ENCODE measurements at regions not wholly inside any gene's neighbourhood (a gene's known extent, or its start where the extent isn't known, plus 50 kb on each side); places are given as distances from the start of the nearest gene placed in this dataset.

GRCh38 chr11:95387325-95387724 lies 156.3 kb upstream of the SESN3 start:
- DNase-seq (ENCODE audit: low read depth in 2 of 2): no peak

- no peak for DNase-seq (ENCODE audit: low read depth in 2 of 2)
Measured at GRCh38 chr11:95385577-95385976, 154.6 kb upstream of the SESN3 start.

- no peak for DNase-seq (ENCODE audit: low read depth in 2 of 2)
Measured at GRCh38 chr11:95379479-95379878, 148.5 kb upstream of the SESN3 start.

GRCh38 chr11:95378789-95379188 lies 147.8 kb upstream of the SESN3 start:
- no peak for DNase-seq (ENCODE audit: low read depth in 2 of 2)

DNA sequence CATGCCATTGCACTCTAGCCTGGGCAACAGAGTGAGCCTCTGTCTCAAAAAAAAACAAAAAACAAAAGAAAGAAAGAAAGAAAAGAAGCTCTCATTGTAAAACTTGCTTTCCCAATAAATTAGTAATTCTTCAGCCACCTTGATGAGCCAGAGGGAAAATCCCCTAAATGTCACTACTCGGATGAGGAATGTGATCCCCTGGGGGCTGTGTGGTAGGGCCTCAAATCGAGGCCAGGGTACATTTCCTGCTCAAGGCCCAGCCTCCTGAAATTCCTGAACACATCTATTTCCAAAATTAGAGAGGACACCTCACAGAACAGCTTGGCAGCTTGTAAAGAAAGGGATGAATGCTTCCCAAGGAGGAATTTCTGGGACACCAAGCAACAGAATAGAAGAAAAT lies 147.1 kb upstream of the SESN3 start:
- DNase-seq (ENCODE audit: low read depth in 2 of 2): no peak

DNA sequence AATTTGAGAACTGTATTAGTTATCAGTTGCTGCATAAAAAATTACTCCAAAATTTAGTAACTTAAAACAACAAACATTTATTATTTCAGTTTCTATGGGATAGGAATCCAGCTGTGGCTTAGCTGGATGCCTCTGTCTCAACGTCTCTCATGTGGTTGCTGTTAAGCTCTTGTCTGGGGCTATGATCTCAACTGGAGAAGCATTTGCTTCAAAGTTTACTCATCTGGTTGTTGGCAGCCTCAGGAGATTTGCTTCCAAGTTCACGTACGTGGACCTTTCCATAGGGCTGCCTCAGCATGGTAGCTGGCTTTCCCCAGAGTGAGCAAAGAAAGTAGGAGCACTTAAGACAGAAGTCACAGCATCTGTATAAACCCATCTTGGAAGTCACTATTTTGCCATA lies 144.9 kb upstream of the SESN3 start:
- DNase-seq (ENCODE audit: low read depth in 2 of 2): no peak

DNA sequence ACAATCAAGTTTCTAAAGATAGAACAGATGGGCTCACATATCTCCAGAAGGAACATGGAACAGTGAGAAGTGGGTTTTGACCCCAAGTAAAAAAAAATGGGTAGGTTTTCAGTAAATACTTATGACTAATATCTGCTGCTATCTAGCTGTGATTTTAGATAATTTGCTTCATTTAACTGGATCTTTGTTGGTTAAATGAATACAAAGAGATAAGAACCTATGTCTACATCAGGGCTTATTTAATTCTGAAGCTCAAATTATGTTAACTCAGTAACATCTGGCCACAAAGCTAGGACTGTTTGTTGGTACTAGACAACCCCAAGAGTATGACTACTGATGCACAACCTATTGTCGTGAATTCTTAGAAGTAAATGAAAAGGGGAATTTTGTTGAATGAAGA lies 144.4 kb upstream of the SESN3 start:
- no peak for DNase-seq (ENCODE audit: low read depth in 2 of 2)

- no peak for DNase-seq (ENCODE audit: low read depth in 2 of 2)
Measured at GRCh38 chr11:95374105-95374504, 143.1 kb upstream of the SESN3 start.

DNA sequence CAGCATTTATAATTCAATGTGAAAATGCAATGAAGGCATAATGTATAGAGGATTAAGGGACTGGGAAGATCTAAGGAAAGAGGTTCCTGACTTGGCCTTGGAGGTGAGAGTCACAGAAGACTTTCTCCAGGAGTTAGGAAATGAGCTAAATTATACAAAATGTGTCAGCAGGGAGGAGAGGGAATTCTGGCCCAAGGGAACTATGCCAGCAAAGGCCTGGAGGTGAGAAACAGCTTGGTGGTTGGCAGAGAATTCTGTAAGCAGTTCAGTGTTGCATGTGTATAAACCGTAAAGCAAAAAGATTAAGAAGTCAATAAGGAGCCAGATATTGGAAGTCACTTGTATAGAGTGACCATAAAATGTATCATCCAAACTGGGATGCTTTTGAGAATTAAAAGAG lies 142.2 kb upstream of the SESN3 start:
- no peak for DNase-seq (ENCODE audit: low read depth in 2 of 2)

- no peak for DNase-seq (ENCODE audit: low read depth in 2 of 2)
Measured at GRCh38 chr11:95372097-95372656, 141.2 kb upstream of the SESN3 start.

GRCh38 chr11:95371153-95371552 lies 140.2 kb upstream of the SESN3 start:
- no peak for DNase-seq (ENCODE audit: low read depth in 2 of 2)

- DNase-seq (ENCODE audit: low read depth in 2 of 2): no peak
Measured at GRCh38 chr11:95367726-95368125, 136.7 kb upstream of the SESN3 start.

DNA sequence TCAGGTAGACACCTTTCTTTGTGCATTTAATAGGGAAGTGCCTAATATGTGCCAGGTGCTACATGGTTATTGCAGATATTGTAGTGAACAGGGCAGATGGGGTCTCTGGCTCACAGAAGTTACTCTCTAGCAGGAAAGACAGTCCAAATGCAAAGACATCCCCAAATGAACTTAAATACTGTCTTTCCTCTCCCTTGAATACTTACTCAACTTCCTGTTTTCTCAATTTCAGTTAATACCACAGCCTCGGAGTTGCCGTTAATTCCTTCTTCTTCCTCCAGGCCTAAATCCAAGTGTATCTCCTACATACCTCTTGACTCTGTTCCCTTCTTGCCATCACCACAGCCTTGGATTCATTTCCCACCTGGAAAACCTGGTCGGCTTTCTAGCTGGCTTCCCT lies 134.3 kb upstream of the SESN3 start:
- no peak for DNase-seq (ENCODE audit: low read depth in 2 of 2)

GRCh38 chr11:95364324-95365295 lies 133.6 kb upstream of the SESN3 start:
- no peak for DNase-seq (ENCODE audit: low read depth in 2 of 2)

DNA sequence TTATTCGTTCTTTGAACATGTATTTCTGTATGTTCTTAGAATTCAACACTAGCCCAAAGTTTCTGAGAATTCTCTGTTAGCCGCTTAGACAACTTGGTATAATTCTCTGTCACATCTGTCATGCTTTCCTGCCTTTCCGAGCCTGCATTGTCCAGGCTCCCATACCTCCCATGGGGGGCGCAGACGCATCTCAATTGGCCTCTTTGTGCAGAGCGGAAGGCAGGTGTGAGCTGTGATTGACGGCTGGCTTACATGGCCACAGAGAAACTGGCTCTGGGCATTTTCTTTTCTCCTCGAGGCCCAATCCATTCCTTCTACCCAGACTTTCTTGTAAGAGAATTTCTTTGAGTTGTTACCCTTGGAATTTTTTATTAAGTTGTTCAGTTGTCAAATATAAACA lies 132.7 kb upstream of the SESN3 start:
- no peak for DNase-seq (ENCODE audit: low read depth in 2 of 2)

DNA sequence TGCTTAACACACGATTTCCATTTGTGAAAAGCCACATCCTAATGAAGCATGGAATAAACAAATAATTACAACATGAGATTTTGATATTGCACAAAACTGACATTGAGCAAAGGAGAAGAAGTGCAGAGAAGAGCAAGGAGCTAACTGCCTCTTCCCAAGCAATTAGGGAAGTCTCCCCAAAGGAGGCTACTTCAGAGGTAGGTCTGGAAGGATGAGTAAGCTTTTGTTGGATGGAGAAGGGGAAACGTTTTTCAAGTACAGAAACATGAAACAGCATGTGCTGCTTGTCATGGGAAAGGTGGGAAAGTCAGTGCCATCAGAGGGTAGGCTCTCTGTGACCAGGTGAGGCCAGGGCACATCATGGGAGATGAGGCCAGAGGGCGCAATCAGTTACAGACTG lies 132.2 kb upstream of the SESN3 start:
- DNase-seq (ENCODE audit: low read depth in 2 of 2): no peak

GRCh38 chr11:95361180-95361579 lies 130.2 kb upstream of the SESN3 start:
- no peak for DNase-seq (ENCODE audit: low read depth in 2 of 2)

DNA sequence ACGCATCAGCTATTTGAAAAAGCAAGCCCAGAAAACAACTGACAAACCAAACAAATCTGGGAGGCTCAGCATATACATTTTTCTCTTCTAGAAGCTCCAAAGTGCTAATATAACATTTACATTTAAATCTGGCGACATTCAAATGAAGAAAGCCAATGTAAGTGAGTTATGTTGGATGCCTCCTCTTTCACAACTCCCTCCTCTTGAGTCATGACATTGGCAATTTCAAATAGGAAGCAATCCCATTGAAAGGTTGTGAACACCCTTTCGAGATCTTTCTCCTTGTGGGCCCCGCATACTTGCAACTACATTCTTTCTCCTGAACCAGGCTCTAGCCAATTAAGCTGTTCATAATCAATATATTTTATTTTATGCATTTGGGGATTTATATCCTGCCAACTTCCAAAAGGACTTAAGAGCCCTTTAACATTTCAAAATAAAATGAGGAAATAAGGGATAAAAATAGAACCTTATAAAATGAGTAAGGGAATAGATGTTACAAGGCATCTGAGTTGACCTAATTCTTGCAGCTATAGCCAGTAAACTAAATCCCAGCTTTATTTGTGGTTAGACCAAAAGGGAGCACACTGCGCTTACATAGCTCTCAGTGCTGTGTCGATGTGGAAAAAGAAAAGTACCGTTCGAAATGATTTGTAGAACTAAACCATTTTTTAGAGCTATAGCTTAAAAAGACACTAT lies 129.5 kb upstream of the SESN3 start:
- DNase-seq (ENCODE audit: low read depth in 2 of 2): no peak

DNA sequence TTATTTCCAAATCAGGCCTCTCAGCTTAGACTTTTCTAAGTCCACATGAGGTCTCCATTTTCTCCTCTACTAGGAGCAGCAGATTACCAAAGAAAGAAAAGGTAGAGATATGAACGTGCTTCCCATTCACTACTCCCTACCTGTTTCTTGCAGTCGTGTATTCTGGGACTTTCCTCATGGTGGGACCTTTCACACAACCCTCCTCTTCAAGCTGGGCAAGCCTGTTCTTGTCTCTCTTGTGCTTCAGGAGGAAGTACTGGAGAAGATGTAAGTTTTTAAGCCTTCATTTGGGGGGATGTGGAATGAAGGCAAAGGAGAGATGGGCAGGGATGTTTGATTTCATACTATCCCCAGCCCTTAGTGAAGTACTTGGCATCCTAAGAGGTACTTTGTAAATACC lies 128.8 kb upstream of the SESN3 start:
- no peak for DNase-seq (ENCODE audit: low read depth in 2 of 2)

- DNase-seq (ENCODE audit: low read depth in 2 of 2): no peak
Measured at GRCh38 chr11:95359341-95359663, 128.3 kb upstream of the SESN3 start.

DNA sequence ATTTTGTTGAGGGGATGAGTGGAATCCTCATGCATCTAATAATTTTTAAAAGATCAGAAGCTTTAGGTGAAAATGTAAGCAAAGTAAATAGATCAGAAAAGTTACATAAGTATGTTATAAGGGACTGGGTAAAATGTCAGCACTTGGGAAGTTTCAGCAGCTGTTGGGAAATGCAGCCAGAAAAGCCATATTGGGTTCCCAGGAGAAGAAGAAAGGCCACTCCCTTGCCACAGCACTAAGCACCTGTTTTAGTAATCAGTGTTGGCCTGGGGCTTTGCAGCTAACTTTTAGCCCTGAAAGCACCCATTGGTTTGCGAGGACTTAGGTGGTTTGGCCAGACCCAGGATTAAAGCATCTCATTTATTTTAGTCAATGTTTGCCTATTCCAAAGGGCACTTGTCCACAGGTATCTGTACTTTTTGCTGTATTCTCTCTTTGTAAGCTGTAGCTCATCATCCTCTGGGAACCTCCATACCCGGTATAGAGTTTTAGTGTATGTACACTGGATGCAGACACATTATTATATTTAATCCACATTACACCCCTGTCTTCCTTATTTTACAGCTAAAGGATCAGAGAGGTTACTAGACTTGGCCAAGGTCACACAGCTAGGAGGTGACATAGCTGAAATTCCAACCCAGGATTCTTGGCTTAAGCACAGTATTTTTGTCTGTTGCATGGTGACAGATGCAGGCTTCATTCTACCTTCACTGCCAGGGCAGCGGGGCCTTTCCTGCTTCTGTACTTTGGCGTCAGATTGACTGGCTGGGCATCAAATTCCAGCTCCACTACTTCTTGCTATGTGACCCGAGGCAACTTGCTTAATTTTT lies 127.7 kb upstream of the SESN3 start:
- DNase-seq (ENCODE audit: low read depth in 2 of 2): no peak

DNA sequence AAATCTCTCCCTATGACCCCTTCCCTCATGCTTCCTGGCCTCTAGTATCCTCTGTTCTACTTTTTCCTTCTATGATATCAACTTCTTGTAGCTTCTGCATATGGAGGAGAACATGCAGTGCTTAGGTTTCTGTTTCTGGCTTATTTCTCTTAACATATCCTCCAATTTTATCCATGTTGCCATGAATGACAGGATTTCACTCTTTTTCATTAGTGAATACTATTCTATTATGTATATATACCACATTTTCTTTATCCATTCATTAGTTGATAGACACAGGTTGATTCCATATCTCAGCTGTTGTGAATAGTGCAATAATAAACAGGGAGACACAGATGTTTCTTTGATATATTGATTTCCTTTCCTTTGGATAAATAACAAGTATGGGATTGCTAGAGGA lies 123.3 kb upstream of the SESN3 start:
- DNase-seq (ENCODE audit: low read depth in 2 of 2): no peak

Data from stimulated activated CD8-positive, alpha-beta memory T cell treated with anti-CD3 and anti-CD28 coated beads, Interleukin-2, amount 100 ng/mL, for 1 hour (primary cell).